Left colon (tissue), 2 donors: ENCODE measurements at regions not wholly inside any gene's neighbourhood (a gene's known extent, or its start where the extent isn't known, plus 50 kb on each side); places are given as distances from the start of the nearest gene placed in this dataset.
"Not testable (repeated sequence)": the region's sequence is repeated elsewhere in the genome, so short reads cannot be mapped to it uniquely, and the experiment has no call there.

Experiments
- ATAC-seq: fragments of 200-7000 bp; cut with Tn5 transposase; one replicate; pipeline ENCODE4 v1.9.1; 2020; ENCODE audit warnings: mild to moderate bottlenecking, moderate library complexity
- DNase-seq, 2 donors: peaks; one replicate each; pipeline ENCODE4 v3.0.0-alpha.2; 2020
- intact Hi-C, 2 donors: fragments of 100-400 bp; cut with DNase I in 1 of 2; cut with micrococcal nuclease in 1 of 2; formaldehyde crosslinking; loops; one replicate each; pipeline versions ENCODE4 v1.11.2 to v1.14.0; 2022; cut with DNase I, micrococcal nuclease
- donor health status: DM: no; HTN: no; CAD: no.
- donor health status: DM: yes; HTN: yes; CAD: no.

DNA sequence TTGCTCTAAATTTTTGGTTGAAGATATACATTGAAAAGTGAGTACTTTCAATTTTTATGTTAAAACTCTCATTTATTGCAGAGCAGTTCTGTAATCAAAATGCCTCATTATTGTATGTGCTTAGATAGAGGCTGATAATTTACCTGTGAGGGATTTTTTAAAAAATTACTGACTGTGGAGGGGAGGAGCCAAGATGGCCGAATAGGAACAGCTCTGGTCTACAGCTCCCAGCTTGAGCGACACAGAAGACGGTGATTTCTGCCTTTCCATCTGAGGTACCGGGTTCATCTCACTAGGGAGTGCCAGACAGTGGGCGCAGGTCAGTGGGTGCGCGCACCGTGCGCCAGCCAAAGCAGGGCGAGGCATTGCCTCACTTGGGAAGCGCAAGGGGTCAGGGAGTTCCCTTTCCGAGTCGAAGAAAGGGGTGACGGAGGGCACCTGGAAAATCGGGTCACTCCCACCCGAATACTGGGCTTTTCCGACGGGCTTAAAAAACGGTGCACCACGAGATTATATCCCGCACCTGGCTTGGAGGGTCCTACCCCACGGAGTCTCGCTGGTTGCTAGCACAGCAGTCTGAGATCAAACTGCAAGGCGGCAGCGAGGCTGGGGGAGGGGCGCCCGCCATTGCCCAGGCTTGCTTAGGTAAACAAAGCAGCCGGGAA lies 89.4 kb downstream of the DDX11 start:
- intact Hi-C loops, ATAC-seq, DNase-seq: not testable (repeated sequence)

DNA sequence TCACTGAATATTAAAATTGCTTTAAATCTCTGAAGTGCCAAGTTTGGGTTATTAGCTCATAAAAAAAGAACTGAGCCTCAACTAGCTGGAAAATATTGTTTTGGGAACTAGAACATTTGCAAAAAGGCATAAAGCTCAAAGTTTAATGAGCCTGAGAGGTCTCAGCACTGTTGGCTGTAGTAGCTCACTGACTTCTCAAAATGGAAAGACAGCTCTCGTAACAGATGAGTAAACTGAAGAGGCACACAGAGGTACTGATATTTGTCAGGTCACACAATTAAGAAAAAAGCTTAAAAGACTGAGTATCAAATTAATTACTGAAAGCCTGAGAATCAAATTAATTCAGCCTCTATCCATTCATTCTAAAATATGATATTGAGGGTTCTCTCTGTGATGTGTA lies 100.6 kb downstream of the DDX11 start:
- ATAC-seq, intact Hi-C loops, DNase-seq: not testable (repeated sequence)

DNA sequence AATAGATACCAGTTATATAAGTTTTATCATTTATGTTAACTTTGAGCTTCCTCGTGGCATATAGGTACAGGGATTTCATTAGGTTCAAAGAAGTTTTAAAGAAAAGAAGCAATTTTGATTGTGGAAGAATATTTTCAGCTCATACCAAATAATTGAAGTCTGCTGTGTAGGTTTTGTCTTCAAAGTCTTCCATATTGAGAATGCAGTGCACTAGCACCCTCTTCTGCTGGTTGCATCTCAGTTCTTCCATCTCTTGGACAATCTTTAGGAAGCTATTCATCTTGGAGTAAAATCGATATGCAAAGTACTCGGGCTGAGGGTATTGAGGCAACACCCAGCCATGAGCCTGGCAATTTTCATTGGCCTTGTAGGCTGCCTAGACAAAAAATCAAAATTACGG lies 103.9 kb downstream of the DDX11 start:
- ATAC-seq: peak; percentile 67
- intact Hi-C loops, DNase-seq: not testable (repeated sequence)

DNA sequence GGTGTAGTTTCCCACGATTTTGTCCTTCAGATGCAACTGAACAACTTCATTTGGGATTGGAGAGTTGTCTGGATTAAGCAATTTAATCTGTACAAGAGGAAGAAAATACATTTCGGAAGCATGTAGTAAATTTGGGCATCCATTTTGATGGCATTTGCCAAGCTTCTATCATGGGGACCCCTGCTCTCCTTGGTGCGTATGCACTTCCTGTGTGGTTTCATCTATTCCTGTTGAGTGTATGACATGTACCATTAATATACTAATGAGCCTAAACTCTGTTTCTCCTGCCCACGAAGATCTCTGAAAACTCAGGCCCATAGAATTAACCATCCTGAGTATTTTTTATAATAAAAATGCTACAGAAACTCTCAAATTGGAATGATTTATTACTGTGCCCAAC lies 105.2 kb downstream of the DDX11 start:
- DNase-seq, ATAC-seq, intact Hi-C loops: not testable (repeated sequence)

DNA sequence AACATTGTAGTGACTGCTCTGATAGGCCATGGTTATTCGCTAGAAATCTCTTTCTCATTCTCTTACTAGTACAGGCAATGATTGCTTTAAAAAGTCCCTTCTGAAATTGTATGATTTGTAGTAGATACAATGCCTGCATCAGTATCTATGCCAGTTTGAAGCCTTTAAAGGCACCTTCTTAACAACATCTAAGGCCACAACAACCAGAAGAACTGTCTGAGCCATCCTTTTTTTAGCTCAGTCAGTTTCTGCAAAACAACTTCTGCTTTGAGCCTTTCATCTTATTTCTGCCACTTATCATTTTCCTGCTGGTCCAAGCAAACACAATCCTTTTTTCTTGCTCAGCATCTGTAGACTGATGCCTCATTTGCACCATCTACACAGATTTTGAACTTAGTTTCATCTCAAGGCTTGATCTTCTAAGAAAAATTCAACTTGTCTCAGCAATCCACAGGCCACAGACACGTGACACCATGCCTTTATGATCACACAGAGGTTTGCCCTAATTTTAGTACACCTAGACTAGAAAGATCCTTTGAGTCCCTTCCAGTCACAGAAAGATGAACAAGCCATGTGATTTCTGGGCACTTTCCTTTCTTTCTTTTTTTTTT lies 106.1 kb downstream of the DDX11 start:
- DNase-seq, ATAC-seq, intact Hi-C loops: not testable (repeated sequence)

DNA sequence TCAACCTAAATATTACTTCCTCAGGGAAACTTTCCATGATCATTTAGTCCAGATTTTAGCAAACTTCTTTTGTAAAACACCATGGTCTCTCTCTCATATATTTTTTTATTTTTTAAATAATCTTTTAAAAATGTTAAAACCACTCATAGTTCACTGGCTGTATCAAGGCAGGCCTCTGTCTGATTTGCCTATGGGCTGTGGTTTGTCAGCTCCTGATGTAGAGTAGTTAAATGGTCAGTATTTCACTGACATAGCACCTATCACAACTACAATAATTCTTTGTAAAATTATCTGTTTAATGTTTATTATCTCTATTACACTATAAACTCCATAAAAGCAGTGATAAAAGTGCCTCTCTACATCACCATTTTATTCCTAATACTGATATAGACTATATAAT lies 108.9 kb downstream of the DDX11 start:
- DNase-seq, intact Hi-C loops, ATAC-seq: not testable (repeated sequence)

DNA sequence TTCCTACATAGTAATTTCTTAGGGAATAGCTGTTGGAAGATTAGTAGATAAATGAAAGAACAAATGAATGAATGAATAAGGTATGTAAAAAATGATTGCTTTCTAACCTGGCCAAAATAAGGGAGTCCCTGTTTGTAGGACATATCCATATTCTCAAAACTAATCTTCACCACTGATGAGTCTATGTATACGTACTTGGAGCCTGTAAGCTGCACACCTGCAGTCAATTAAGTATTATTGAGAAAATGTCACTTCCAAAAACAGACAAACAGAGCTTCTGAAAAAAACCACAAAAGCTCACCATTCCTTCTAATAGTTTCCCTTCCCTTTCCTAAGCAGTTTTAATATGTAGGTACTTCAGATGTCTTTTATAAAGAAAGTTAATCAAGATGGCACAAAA lies 109.4 kb downstream of the DDX11 start:
- DNase-seq, ATAC-seq, intact Hi-C loops: not testable (repeated sequence)

DNA sequence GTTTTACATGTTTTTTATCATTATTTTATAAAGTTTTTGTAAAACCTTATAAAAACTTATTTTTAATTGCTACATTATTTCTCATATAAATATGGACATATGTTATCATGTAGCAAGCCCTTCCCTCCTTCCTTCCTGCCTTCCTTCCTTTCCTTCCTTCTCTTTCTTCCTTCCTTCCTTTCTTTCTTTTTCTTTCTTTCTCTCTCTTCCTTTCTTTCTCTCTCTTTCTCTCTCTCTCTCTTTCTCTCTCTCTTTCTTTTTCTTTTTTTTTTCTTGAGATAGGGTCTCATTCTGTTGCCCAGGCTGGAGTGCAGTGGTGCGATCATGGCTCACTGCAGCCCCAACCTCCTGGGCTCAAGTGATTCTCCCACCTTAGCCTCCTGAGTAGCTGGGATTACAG lies 110.2 kb downstream of the DDX11 start:
- intact Hi-C loops, DNase-seq, ATAC-seq: not testable (repeated sequence)

DNA sequence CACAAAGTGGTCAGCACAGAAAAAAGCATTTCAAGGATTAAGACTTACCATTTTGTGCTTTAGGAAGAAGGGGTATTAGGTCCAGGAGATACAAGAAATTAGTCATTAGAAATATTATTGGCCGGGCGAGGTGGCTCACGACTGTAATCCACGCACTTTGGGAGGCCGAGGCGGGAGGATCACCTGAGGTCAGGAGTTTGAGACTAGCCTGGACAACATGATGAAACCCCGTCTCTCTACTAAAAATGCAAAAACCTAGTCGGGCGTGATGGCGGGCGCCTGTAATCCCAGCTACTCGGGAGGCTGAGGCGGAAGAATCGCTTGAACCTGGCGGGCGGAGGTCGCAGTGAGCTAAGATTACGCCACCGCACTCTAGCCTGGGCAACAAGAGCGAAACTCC lies 111.0 kb downstream of the DDX11 start:
- intact Hi-C loops, DNase-seq, ATAC-seq: not testable (repeated sequence)

DNA sequence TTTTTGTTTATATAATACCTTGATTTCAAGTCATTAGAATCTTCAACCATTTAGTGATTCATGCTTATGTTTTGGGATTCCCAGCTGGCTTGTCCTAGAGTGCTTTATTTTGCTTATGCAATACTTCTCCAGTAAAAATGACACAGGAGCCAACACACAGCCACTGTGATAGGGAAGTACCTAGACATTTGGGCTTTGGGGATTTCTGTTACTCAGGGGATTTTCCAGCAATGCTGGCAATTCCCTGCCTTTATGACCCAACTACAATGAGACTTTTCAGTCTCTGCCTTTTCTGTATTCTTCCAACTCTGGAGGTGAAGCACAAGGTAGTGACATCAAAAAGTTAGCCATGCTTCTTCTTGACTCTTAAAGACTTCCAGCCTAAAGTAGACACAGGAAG lies 119.0 kb downstream of the DDX11 start:
- DNase-seq, ATAC-seq, intact Hi-C loops: not testable (repeated sequence)

DNA sequence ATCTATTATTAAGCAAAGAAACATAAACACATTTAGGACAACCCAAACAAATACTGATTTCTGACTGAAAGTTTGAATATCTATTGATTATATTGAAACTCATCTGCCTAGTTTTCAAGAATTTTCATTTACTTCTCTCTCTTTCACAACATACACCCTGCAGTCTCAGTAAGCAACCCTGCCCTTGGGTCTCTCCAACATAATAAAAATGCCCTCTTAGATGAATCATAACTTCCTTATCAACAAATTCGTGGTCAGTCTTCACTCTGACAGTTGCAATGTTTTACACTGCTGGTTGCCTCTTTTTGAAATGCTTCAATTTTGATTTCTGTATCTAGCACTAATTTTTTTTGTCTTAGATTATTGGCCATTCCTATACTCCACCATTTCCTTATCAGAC lies 122.0 kb downstream of the DDX11 start:
- intact Hi-C loops, DNase-seq, ATAC-seq: not testable (repeated sequence)

DNA sequence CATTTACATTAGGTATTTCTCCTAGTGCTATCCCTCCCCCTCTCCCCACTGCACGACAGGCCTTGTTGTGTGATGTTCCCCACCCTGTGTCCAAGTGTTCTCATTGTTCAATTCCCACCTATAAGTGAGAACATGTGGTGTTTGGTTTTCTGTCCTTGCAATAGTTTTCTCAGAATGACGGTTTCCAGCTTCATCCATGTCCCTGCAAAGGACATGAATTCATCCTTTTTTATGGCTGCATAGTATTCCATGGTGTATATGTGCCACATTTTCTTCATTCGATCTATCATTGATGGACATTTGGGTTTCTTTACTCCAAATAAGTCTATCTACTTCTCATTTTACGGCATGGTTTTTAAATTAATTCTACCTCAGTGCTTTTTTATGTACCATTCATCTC lies 125.8 kb downstream of the DDX11 start:
- ATAC-seq, intact Hi-C loops, DNase-seq: not testable (repeated sequence)

DNA sequence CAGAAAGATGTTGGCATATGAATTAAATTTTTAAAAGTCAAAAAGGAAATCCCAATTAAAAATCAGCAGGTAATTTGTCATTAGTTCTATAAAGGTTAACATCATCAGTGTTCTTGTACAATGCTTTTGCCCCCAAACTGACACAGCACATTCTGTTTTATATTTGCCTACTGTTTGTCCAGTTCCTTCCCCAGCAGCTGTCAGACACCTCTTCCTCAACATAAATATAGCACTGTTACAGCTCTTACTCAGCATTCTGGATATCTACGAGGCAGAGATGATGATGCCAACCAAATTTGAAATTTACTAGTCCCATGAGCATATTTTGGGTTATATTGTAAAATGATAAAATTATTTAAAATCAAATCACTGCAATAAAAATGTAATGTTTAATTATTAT lies 124.6 kb downstream of the SINHCAF start:
- no peak for ATAC-seq
- no peak for DNase-seq
- intact Hi-C loops: no loop called here

DNA sequence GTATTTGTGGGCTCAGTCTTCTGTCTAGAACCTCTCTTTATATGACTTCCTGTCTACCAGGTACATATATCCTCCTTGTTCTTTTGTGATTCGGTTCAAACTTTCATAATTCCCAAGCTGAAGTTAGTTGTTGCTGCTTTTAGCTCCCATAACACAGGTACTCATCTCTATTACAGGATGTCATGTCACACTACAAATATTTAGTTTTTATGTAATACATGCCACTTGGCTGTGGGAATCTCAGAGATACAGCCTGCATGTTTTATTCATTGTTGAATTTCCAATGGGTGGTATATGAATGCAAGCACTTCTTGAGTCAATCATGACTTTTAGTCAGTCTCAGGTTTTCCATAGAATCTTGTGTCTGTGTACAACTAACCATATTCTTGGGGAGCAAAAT lies 122.7 kb downstream of the SINHCAF start:
- ATAC-seq (no peak), DNase-seq (no peak)
- intact Hi-C loops: no loop called here

DNA sequence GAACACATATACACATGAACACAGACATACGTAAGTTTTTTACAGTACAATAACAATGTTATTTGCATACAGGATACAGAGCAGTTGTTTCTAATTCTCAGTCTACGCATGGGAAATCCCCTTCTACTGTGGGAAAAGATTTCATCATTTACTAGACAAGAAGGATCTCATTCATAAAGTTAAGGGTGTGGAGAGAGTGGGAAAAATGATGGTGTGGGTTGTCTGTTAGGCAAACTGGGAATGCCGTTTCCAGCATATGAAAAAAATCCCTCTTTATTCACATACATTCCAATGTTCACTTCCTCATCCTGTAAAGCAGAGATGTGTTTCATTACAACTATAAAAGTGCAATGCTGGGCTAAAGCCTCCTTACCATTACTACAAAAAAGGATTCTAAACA lies 120.9 kb downstream of the SINHCAF start:
- ATAC-seq (no peak), DNase-seq (no peak)
- intact Hi-C loops: no loop called here

DNA sequence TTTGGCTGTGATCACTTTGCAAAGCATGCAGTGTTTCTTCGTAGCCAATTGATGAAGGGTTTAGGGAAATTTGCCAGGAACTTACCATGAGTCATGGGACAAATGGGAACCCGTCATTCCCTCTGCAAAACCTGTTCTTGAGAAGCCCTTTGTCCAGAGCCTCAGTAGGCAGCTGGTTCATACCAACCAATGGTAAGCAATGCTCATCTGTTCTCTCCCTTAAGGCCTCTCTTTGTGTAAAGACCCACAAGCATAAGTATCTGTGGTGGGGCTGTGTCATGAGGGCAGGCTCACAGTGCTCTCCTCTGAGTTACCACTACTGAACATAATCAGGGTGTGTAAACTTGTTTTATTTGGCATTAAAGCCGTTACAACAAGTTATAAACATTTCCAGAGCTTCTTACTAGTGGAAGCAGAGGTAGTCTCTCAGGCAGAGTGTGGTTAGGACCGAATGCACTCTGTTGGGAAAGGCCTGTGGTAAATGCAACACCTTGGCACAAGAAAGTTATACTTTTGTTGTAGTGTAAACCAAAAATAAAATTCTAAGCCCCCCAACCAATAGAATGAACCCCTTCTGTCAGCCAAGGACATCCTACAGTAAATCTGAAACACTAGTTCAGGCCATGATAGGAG lies 119.8 kb downstream of the SINHCAF start:
- ATAC-seq (no peak), DNase-seq (no peak)
- intact Hi-C loops: no loop called here

DNA sequence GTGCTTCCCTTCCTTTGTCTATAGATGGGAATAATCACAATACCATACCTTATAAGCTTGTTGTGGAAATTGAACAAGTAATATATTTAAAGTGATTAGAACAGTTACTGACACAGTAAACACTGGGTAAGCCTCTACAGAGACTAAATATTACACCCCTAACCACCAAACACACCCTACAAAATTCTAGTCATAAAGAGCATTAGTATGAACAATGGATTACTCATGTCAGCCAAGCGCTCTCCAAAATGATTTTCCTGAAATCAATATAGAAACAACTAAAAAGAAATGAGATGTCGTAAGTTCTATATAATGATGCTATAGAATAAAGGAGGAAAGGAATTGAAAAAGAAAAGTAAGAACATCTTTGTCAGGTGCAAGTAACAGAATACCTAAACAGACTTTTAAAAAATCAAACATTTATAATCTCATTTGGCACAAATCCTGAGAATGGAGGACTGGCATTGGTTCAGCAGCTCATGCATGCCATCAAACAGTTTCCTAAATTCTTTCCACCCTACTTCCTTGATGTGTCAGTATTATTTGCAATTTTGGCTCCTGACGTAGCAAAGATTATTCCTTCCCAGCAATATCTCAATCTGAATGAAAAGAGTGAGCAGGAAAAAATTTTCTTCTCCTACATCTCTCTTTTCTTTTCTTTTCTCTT lies 118.0 kb downstream of the SINHCAF start:
- DNase-seq (no peak), ATAC-seq (no peak)
- intact Hi-C loops: no loop called here

DNA sequence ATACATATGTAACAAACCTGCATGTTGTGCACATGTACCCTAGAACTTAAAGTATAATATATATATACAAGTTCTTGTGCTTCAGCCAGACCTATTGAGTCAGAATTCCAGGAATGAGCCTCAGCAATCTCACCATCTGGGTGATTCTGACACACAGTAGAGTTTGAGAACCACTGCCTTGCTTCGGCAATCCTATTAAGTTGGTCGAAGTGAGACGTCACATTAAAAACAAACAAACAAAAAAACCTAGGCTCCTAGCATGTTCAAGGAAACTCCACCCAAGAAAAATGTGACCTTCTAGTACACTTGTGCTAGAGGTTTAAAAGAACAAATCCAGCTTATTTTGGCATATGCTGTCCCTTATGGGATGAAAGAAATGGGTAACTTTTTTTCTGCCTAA lies 115.8 kb downstream of the SINHCAF start:
- intact Hi-C loops: no loop called here
- DNase-seq (no peak), ATAC-seq (no peak)

DNA sequence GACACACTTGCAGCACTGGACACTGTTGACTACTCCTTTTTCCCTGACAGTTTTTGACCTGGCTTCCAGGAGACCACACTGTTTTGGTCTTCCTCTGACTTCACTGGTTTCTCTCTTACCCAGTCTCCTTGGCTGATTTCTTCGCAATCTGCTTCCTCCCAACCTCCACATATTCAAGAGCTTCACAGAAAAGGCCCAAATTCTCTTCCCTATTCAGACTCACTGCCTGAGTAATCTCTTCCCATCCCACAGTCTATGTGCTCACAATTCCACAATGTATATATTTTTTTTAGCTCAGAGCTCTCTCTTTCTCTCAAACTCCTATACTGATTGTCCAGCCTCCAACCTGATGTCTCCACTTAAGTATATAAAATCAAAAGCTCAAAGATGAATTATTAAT lies 115.4 kb downstream of the SINHCAF start:
- intact Hi-C loops: no loop called here
- DNase-seq (no peak), ATAC-seq (no peak)
